Lower leg skin (tissue), 3 donors: ENCODE measurements at regions not wholly inside any gene's neighbourhood (a gene's known extent, or its start where the extent isn't known, plus 50 kb on each side); places are given as distances from the start of the nearest gene placed in this dataset.

Experiments
- CTCF ChIP-seq, 3 donors: fragments of 450-650 bp; IDR thresholded peaks; one replicate each; pipeline ENCODE4 v1.5.1; 2016; ENCODE audit warnings: antibody characterized with exemption in 3 of 3, mild to moderate bottlenecking in 3 of 3, moderate library complexity in 2 of 3
- POLR2A ChIP-seq, 2 donors: fragments of 450-650 bp; IDR thresholded peaks; one replicate each; pipeline ENCODE4 v1.6.1; 2016 to 2017; ENCODE audit warnings: antibody characterized with exemption in 2 of 2, mild to moderate bottlenecking in 1 of 2, moderate library complexity in 1 of 2

- TF ChIP-seq CTCF (IDR thresholded peaks at IDR 0.05) (no peak), POLR2A (IDR thresholded peaks at IDR 0.05) (no peak)
These were observed 69.3 kb upstream of the SOX14 start for GRCh38 chr3:137694836-137695235.
